K562 (cell line): ENCODE measurements at regions not wholly inside any gene's neighbourhood (a gene's known extent, or its start where the extent isn't known, plus 50 kb on each side); places are given as distances from the start of the nearest gene placed in this dataset.

Experiments
- ATAC-seq: fragments of 200-7000 bp; cut with Tn5 transposase; 3 replicates; pipeline ENCODE4 v1.9.1; 2020; ENCODE audit warnings: moderate library complexity
- BruUV-seq: library from RNA; stranded (reverse); fragments of 400-500 nt; replicated peaks from 2 replicates; lab custom pipeline; 2021; lab: Mats Ljungman, UMichigan
- CTCF ChIA-PET: fragments of 300-600 bp; formaldehyde crosslinking; extraction: SDS; loops from one replicate; lab custom pipeline; 2021; ENCODE audit warnings: low intra/inter-chr PET ratio; lab: Yijun Ruan, JAX
- POLR2A ChIA-PET: fragments of 300-600, 350-650 bp; sonication (Branson Sonifier 250); formaldehyde crosslinking; extraction: SDS; loops from one replicate; lab custom pipeline; 2021; ENCODE audit warnings: antibody characterized with exemption, inconsistent platforms; lab: Yijun Ruan, JAX
- DNase-seq, 4 experiments: peaks; one replicate each; pipeline versions ENCODE4 v3.0.0 to v3.0.0-alpha.2; 2011 to 2018; ENCODE audit warnings: low spot score in 3 of 4, mixed read lengths in 3 of 4; ENCODE audit errors: extremely low read depth in 1 of 4
- FAIRE-seq: peaks from 2 replicates; lab custom pipeline; 2011; peaks lifted over from hg19 to GRCh38; lab: Jason Lieb, UNC
- H2AFZ ChIP-seq: 2 replicates; pipeline ENCODE4 v1.6.0; 2011; ENCODE audit warnings: low read depth, low read length, control low read depth, inconsistent platforms
- H3K27ac ChIP-seq: fragments of 200-600 bp; 3 replicates; pipeline ENCODE4 v1.8.0; 2011; ENCODE audit warnings: low read depth, mild to moderate bottlenecking, control low read depth, inconsistent platforms, low read length, moderate library complexity, mixed read lengths; ENCODE audit errors: extremely low read depth
- H3K27me3 ChIP-seq, 2 experiments: fragments of 300-600 bp in 1 of 2; 2 replicates in 1 of 2; 3 replicates in 1 of 2; pipeline versions ENCODE4 v1.6.0 to v1.8.0; 2011; ENCODE audit warnings: inconsistent platforms in 2 of 2, low read length in 2 of 2, mild to moderate bottlenecking in 1 of 2, mixed read lengths in 1 of 2, moderate library complexity in 1 of 2; ENCODE audit not compliant: control insufficient read depth in 2 of 2, insufficient read depth in 2 of 2
- H3K36me3 ChIP-seq: fragments of 300-600 bp; 3 replicates; pipeline ENCODE4 v1.8.0; 2011; ENCODE audit warnings: mild to moderate bottlenecking, low read length, inconsistent platforms; ENCODE audit not compliant: control insufficient read depth, insufficient read depth
- H3K4me1 ChIP-seq, 2 experiments: fragments of 200-600 bp in 1 of 2; replicated peaks in 1 of 2; 2 replicates in 1 of 2; 3 replicates in 1 of 2; pipeline versions ENCODE4 v1.5.1 to v1.8.0; 2011; ENCODE audit warnings: inconsistent platforms in 2 of 2, low read length in 2 of 2, mild to moderate bottlenecking in 1 of 2, mixed read lengths in 1 of 2, moderate library complexity in 1 of 2; ENCODE audit not compliant: control insufficient read depth in 2 of 2, insufficient read depth in 2 of 2
- H3K4me2 ChIP-seq: 2 replicates; pipeline ENCODE4 v1.6.1; 2011; ENCODE audit warnings: low read length, control low read depth, inconsistent platforms, mixed read lengths; ENCODE audit not compliant: insufficient read depth
- H3K4me3 ChIP-seq: fragments of 200-600 bp; sonication (generic), shearing (Covaris generic); 2 replicates; pipeline ENCODE4 v1.5.1; 2016; ENCODE audit warnings: control low read depth, inconsistent platforms
- H3K79me2 ChIP-seq: fragments of 200-600 bp; 3 replicates; pipeline ENCODE4 v1.8.0; 2011; ENCODE audit warnings: low read length, inconsistent platforms; ENCODE audit not compliant: control insufficient read depth, insufficient read depth
- H3K9ac ChIP-seq, 2 experiments: 2 replicates each; pipeline versions ENCODE4 v1.6.0 to v1.6.1; 2011; ENCODE audit warnings: low read depth in 2 of 2, low read length in 2 of 2, control low read depth in 1 of 2, inconsistent platforms in 1 of 2, mild to moderate bottlenecking in 1 of 2, mixed read lengths in 1 of 2; ENCODE audit not compliant: insufficient read depth in 1 of 2
- H3K9me1 ChIP-seq: one replicate; pipeline ENCODE4 v1.6.0; 2011; ENCODE audit warnings: inconsistent platforms, mild to moderate bottlenecking, low read length, moderate library complexity; ENCODE audit not compliant: control insufficient read depth, insufficient read depth
- H3K9me3 ChIP-seq: replicated peaks from 2 replicates; pipeline ENCODE4 v1.5.1; 2011; ENCODE audit warnings: low read depth, low read length, inconsistent platforms; ENCODE audit not compliant: control insufficient read depth, insufficient read depth
- H4K20me1 ChIP-seq: replicated peaks from 2 replicates; pipeline ENCODE4 v1.6.1; 2011; ENCODE audit warnings: low read length, inconsistent platforms, mixed read lengths; ENCODE audit not compliant: control insufficient read depth, insufficient read depth
- ARID3A ChIP-seq: IDR thresholded peaks from 2 replicates; pipeline ENCODE4 v1.6.1; 2012; ENCODE audit warnings: low read depth, low read length, improper control_type of control experiment, borderline replicate concordance
- MIER1 ChIP-seq: fragments of 450-650 bp; IDR thresholded peaks from 2 replicates; pipeline ENCODE4 v1.6.1; 2016; ENCODE audit warnings: antibody characterized with exemption, mild to moderate bottlenecking, low read depth
- RERE ChIP-seq: sonication (generic); formaldehyde crosslinking; IDR thresholded peaks from 2 replicates; pipeline ENCODE4 v1.8.0; 2023; ENCODE audit warnings: missing genetic modification reagents, mild to moderate bottlenecking, borderline replicate concordance
- WGBS: fragments of 100-300 bp; shearing (Covaris generic); methylation state at CpG from one replicate; pipeline ENCODE4 v1.1.6; 2016; ENCODE audit warnings: low coverage, mixed read lengths; ENCODE audit not compliant: insufficient coverage; ENCODE audit errors: missing lambda C conversion rate; 5-methylcytosine and 5-hydroxymethylcytosine counted together
- in situ Hi-C: fragments of 300-500 bp; cut with MboI; formaldehyde crosslinking; loops from 4 replicates; pipeline ENCODE4 v1.15.0; 2018; ENCODE audit warnings: inconsistent platforms, mixed read lengths
- intact Hi-C: fragments of 100-400 bp; cut with micrococcal nuclease; formaldehyde crosslinking; loops from 2 replicates; pipeline ENCODE4 v1.14.2; 2022

- no peaks in the 10 kb centered on the region for H3K36me3 ChIP-seq
- H3K27ac ChIP-seq = no peak overlapping the region
- in situ Hi-C loops (loop anchor here (25.0 kb wide), 1 partner anchor 237 kb away; no protein-coding TSS in a partner anchor), intact Hi-C loops (loop anchor here (1.0 kb wide), 3 partner anchors 97 to 231 kb away; no protein-coding TSS in a partner anchor)
- peak; percentile 69; the same call in 2 of the 3 replicates for ATAC-seq
- H3K27me3 ChIP-seq = no peaks in the 10 kb centered on the region
- H3K9me3 ChIP-seq = no peaks in the 10 kb centered on the region
- H4K20me1 ChIP-seq = no peaks in the 10 kb centered on the region
- H2AFZ ChIP-seq = no peak overlapping the region
- H3K4me3 ChIP-seq = no peak overlapping the region
- H3K9ac ChIP-seq = no peak overlapping the region
- BruUV-seq = no TSS peak
- peak in 1 of 4 experiments; percentile 24 for DNase-seq
- no peaks in the 10 kb centered on the region for H3K9me1 ChIP-seq
- no peak overlapping the region for H3K4me2 ChIP-seq
- ChIA-PET CTCF (interaction anchor here (0.6 to 2.0 kb wide), 5 partner anchors 98 to 632 kb away, joined by 3 to 13 read pairs (median 3); no protein-coding TSS in a partner anchor), POLR2A (interaction anchor here (0.6 kb wide), 1 partner anchor 11 kb away, joined by 3 read pairs; no protein-coding TSS in a partner anchor)
- H3K4me1 ChIP-seq = no peaks in the 10 kb centered on the region
- H3K79me2 ChIP-seq = no peaks in the 10 kb centered on the region
- 3% methylated on average over 4 of the region's 4 CpGs for WGBS
- peak; percentile 52 for FAIRE-seq
- TF ChIP-seq RERE (CRISPR knock-in tag) = no peak
- TF ChIP-seq ARID3A = 0 out of 2 replicates have a peak, but pooled peaks have one; percentile 18
- no peak for TF ChIP-seq MIER1
Measured at GRCh38 chr6:100099189-100100074, 105.4 kb upstream of the MCHR2 start.
